Ascending aorta (tissue), 2 donors: ENCODE measurements at regions not wholly inside any gene's neighbourhood (a gene's known extent, or its start where the extent isn't known, plus 50 kb on each side); places are given as distances from the start of the nearest gene placed in this dataset.

ENCODE experiments used
- DNase-seq, 2 donors: peaks; one replicate each; pipeline ENCODE4 v3.0.0-alpha.2; 2019; ENCODE audit warnings: low spot score in 2 of 2
- H3K27ac ChIP-seq, 2 donors: fragments of 200-600 bp; sonication (generic); one replicate each; pipeline ENCODE4 v1.5.1; 2016 to 2017; ENCODE audit warnings: mild to moderate bottlenecking in 1 of 2
- H3K27me3 ChIP-seq: fragments of 200-600 bp; sonication (generic); one replicate; pipeline ENCODE4 v1.5.1; 2017
- H3K36me3 ChIP-seq, 2 donors: fragments of 200-600 bp; sonication (generic); one replicate each; pipeline ENCODE4 v1.5.1; 2016
- H3K4me1 ChIP-seq, 2 donors: fragments of 200-600 bp; sonication (generic); one replicate each; pipeline ENCODE4 v1.5.1; 2016 to 2017; ENCODE audit warnings: mild to moderate bottlenecking in 1 of 2
- H3K4me3 ChIP-seq, 2 donors: fragments of 200-600 bp; sonication (generic); one replicate each; pipeline ENCODE4 v1.5.1; 2016 to 2017; ENCODE audit warnings: mild to moderate bottlenecking in 1 of 2
- H3K9me3 ChIP-seq, 2 donors: fragments of 200-600 bp; sonication (generic); one replicate each; pipeline ENCODE4 v1.5.1; 2016
- intact Hi-C: fragments of 100-400 bp; cut with DNase I; formaldehyde crosslinking; loops from one replicate; pipeline ENCODE4 v1.15.1; 2023
- TF ChIP-seq, protein P1 (sequence below), 3 experiments: fragments of 200-600 bp in 2 of 3; fragments of 450-650 bp in 1 of 3; sonication (generic) in 2 of 3; IDR thresholded peaks; one replicate each; pipeline ENCODE4 v1.5.1; 2016 to 2019; ENCODE audit warnings: antibody characterized with exemption in 3 of 3, mild to moderate bottlenecking in 1 of 3, moderate library complexity in 1 of 3

DNA sequence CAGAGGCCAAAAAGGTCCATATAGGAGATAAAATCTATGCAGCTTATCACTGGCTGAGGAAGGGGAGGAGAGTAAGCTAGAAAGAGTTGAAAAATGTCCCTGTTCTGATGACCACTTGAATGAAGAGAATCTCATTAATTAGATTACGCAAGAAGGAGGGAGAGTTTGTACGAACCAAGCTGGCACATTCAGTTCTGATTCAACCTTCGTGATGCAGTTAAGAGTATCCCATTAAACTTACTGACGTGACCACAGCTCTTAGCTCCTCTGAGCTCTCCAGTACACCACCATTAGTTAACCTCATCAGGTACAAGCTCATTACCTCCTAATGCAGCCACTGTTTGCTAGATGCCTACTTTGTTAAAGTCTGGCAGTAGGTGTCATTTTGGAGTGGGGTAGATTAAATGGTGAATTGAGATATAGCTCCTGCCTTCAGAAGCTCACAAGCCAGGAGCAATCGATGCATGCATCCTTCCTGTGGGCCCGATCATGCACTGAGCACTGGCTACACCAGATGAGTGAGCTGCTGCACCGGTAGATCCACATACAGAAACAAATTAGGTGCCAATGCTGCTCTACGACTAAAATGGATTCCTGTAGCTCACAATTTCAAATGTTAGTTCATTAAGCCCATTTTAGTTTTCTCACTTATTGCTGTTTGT is 458.3 kb downstream of the COG6 start:
- no peak for DNase-seq
- peak overlapping the region in 1 of 2 donors; percentile 81 for H3K27ac ChIP-seq
- TF ChIP-seq, protein P1, sequence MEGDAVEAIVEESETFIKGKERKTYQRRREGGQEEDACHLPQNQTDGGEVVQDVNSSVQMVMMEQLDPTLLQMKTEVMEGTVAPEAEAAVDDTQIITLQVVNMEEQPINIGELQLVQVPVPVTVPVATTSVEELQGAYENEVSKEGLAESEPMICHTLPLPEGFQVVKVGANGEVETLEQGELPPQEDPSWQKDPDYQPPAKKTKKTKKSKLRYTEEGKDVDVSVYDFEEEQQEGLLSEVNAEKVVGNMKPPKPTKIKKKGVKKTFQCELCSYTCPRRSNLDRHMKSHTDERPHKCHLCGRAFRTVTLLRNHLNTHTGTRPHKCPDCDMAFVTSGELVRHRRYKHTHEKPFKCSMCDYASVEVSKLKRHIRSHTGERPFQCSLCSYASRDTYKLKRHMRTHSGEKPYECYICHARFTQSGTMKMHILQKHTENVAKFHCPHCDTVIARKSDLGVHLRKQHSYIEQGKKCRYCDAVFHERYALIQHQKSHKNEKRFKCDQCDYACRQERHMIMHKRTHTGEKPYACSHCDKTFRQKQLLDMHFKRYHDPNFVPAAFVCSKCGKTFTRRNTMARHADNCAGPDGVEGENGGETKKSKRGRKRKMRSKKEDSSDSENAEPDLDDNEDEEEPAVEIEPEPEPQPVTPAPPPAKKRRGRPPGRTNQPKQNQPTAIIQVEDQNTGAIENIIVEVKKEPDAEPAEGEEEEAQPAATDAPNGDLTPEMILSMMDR (IDR thresholded peaks at IDR 0.05), result no peak
- H3K4me1 ChIP-seq, result peaks cover 0 to 29% of the 10 kb centered on the region in 2 donors
- intact Hi-C loops, result no loop called here
- H3K4me3 ChIP-seq, result no peak overlapping the region
- H3K27me3 ChIP-seq, result no peaks in the 10 kb centered on the region
- H3K36me3 ChIP-seq, result no peaks in the 10 kb centered on the region
- H3K9me3 ChIP-seq, result no peaks in the 10 kb centered on the region

DNA sequence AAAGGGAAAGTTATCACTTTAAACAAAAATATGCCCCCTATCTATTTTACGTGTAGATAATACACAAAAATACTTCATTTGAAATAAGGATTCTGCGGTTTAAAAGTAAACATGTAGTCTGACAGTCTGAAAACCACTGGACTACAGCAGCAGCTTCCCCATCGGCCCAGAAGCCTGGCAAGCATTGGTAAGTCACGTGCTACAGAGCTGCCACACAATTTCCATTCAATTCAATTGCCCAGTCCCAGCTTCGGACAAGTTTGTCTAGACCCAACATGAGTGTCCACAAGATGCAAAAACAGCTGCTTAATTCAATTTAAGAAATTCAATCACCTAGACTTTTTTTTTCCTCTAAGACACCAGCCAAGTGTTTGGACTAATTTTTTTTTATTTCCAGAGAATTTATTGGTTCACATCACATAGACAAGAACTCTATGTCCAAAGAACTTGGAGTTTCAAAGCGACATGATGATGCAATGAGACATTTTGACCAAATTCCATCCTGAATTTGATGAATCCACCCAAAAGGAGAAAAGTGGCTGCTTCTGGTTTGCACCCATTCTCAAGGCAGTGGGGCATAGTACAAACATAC is 458.9 kb downstream of the COG6 start:
- Histone ChIP-seq H3K36me3 (no peaks in the 10 kb centered on the region), H3K4me1 (peaks cover 0 to 28% of the 10 kb centered on the region in 2 donors), H3K4me3 (no peak overlapping the region), H3K27me3 (no peaks in the 10 kb centered on the region), H3K27ac (peak overlapping the region; percentile 81 to 85), H3K9me3 (no peaks in the 10 kb centered on the region)
- no peak for DNase-seq
- intact Hi-C loops, result no loop called here
- TF ChIP-seq, protein P1 (IDR thresholded peaks at IDR 0.05), result no peak

DNA sequence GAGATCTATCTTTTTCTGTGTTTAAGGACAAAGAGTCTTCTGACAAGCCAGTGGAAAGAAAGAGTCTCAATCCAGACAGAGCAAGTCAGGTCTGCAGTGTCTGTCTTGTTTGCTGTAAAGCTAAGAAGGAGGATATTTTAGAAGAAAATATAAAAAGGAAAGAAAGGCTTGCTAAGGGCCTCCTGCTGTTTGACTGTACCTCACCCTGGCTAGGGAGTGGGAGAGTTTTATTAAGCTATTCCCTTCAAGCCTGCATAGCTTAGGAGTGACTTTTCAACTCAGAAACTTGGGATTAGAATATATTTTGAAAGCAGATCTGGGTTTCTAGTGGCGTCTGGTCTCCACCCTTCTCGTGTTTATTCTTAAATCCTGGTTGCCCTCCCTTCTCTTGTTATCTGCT is 460.0 kb downstream of the COG6 start:
- Histone ChIP-seq H3K4me3 (no peak overlapping the region), H3K4me1 (peaks cover 0 to 33% of the 10 kb centered on the region in 2 donors), H3K9me3 (no peaks in the 10 kb centered on the region), H3K27ac (peak overlapping the region; percentile 81 to 85), H3K36me3 (no peaks in the 10 kb centered on the region), H3K27me3 (no peaks in the 10 kb centered on the region)
- TF ChIP-seq, protein P1 (IDR thresholded peaks at IDR 0.05), result no peak
- intact Hi-C loops, result no loop called here
- no peak for DNase-seq

DNA sequence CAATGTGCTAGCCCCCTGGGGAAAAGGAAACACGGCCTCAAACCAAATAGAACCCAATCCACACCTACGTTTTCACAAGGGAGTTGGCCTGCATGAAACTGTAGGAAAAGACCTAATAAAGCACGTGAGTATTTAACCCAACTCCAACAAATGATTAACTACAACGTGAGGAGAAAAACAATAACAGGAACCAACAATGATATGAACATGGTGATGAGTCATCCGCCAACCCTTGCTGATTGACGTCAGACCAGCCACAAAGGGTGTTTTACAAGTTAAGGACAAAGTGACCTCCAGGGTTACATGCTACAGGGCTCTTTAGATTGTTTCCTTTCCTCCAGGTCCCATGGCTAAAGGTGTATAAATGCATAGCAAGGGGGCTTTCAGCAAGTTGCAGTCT is 460.5 kb downstream of the COG6 start:
- Histone ChIP-seq H3K36me3 (no peaks in the 10 kb centered on the region), H3K4me3 (no peak overlapping the region), H3K27me3 (no peaks in the 10 kb centered on the region), H3K9me3 (no peaks in the 10 kb centered on the region), H3K4me1 (peaks cover 0 to 35% of the 10 kb centered on the region in 2 donors), H3K27ac (peak overlapping the region; percentile 81 to 85)
- peak; percentile 24 to 79 for DNase-seq
- TF ChIP-seq, protein P1 (IDR thresholded peaks at IDR 0.05), result no peak
- intact Hi-C loops, result no loop called here

DNA sequence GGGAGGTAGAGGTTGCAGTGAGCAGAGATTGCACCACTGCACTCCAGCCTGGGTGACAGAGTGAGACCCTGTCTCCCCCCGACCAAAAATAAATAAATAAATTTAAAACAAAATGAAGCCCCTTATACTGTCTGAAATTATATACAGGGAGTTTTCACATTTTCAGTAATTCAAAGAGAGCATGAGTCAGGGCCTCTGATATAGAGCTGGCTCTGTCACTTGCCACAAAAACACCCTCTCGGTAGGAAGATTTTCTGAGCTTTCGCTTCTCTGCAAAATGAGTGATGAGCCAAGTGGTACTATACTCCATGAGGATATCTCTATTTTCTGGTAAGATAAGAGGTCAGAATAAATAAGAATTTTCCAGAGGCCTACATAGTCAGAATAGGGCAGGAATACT is 462.9 kb downstream of the COG6 start:
- intact Hi-C loops, result no loop called here
- H3K27me3 ChIP-seq, result no peaks in the 10 kb centered on the region
- no peaks in the 10 kb centered on the region for H3K36me3 ChIP-seq
- H3K4me1 ChIP-seq, result peaks cover 2 to 51% of the 10 kb centered on the region in 2 donors
- H3K9me3 ChIP-seq, result no peaks in the 10 kb centered on the region
- TF ChIP-seq, protein P1 (IDR thresholded peaks at IDR 0.05), result no peak
- H3K27ac ChIP-seq, result peak overlapping the region; percentile 21 to 59
- no peak for DNase-seq
- no peak overlapping the region for H3K4me3 ChIP-seq
